ENCODE measurements at regions not wholly inside any gene's neighbourhood (a gene's known extent, or its start where the extent isn't known, plus 50 kb on each side); places are given as distances from the start of the nearest gene placed in this dataset.
A peak's percentile ranks its signal among the peaks of the same experiment; 100 is the strongest.

- DNase-seq, result no peak
These were observed 668.2 kb downstream of the CDH11 start for GRCh38 chr16:64453646-64454045.

- no peak for DNase-seq
These were observed 669.4 kb downstream of the CDH11 start for GRCh38 chr16:64452446-64452845.

DNA sequence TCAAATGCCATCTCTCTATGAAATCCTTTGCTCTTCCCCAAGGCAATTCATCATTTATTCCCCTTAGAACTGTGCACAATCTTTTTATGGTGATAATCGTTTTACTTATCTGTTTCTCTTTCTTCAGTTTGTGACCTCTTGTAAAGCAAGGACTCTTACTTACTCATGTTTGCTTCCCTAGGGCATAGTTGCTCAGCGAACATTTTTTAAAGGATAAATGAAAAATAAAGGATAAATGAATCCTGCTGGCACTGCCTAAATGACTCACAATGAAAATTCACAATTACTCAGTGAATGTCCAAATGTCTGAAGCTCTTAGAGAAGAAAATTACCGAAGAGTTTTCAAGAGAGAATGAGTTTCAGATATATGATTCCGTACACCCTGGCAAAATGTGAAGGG, 671.7 kb downstream of the CDH11 start:
- DNase-seq, result no peak

- no peak for DNase-seq
These were observed 672.4 kb downstream of the CDH11 start for GRCh38 chr16:64449506-64449905.

GRCh38 chr16:64445649-64446048, 676.2 kb downstream of the CDH11 start:
- DNase-seq, result no peak

- no peak for DNase-seq
These were observed 676.6 kb downstream of the CDH11 start for GRCh38 chr16:64445245-64445644.

DNA sequence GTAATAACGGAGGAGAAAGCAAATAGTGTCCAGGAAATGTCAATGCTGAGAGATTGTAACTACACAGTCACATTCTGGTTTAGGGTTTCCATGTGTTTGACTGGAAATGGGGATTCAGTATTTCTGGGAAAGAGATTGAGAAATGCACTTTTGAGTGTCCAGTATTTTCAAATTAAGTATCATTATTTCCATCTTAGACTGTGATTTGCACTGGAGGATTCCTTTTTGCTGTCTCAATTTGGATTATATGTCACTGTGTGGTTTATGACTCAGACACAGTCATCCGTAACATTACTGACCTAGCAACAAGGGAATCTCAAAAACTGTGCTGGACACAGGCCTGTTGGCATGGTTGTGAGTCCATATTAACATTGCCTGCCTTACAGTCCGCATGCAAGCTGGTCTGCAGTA, 681.4 kb downstream of the CDH11 start:
- DNase-seq, result no peak

DNA sequence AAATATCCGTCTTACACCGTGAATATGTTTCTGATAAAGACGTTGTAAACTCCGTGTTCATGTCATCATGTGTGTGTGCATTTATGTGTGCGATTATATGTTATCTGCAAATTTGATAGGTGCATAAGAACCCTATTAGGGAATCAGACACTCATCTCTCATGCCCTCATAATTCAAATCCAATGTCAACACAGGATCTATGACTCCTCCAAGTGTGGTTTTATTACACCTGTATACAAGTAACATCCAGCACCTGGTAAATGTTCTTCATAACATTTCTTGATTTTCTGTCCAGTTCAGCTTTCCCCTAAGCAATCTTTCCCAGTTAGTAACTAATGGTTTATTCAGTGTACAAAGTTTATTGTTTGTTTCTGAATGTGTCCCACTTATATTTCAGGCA, 681.9 kb downstream of the CDH11 start:
- DNase-seq, result no peak

GRCh38 chr16:64437706-64438324, 684.0 kb downstream of the CDH11 start:
- DNase-seq, result peak; percentile 43

DNA sequence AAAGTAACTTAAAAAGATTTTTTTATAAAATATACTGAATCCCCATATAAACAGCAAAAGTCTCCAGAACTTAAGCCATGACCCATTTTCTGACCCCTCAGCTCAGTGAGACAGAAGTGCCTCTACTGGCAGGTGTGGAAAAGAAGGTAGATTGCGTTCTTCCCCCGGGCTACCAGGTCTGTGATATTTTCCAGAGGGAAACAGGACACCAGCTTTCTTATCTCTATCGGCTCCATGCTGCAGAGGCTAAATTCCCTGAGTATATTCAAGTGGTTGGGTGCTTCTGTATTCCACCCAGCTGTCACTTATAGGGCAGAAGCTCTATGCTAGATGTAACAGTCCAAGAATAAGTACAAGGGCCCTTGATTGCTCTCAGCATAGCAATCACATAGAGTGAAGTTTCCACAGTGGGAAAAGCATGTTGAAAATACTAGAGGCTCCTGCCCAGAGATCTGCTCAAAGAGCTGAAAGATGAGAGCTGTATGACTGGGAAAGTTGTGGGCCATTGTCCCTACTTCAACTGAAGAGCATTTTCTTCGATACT, 687.3 kb downstream of the CDH11 start:
- no peak for DNase-seq

DNA sequence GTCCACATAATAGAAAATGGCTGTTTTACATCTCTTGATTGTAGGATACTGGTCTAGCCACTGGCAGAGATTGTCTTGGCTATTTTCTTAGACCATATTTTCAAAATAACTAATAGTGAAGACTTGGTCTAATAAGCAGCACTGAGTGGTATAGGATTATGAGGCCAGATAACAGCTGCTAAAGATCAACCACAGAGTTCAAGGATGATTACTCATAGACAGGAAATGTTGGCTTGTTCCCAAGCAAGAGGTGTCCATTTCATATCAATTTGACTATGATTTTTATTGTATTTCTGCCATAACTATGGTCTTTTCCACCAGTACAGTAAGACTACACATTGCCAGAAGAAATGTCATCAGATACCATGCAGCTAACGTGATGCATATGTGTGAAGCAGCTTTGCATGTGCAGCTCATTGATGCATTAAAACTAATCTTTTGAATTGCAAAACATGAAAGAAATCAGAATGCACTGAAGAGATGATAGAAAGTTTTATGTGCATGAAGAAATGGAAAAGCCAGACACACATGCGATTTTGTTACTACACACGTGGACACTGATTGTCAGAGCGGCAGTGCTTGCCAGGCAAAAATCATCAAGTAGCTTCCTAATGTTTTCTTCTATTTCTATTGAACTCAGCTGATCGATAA, 693.3 kb downstream of the CDH11 start:
- DNase-seq, result no peak

DNA sequence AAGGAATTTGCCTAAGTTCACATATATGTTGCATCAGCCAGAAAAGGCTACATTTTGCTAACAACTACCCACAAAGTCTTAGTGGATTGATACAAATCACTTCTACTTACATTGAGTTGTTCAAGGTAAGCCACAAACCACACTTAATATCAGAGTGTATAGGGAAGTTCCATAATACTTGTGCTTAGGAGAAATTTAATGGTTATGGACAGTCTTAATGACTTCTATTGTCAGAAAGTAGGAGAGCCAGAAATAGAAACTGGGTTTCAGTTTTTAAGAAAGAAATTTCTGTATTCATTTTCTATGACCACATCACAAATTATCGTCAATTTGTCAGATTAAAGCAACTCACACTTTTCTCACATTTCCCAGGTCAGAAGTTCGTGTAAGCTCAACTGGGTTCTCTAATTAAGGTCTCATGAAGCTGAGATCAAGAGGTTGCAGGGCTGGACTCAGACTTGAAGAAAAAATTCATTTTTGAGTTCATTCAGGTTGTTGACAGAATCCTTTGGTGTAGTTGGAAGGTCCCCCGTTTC, 695.7 kb downstream of the CDH11 start:
- DNase-seq, result no peak

DNA sequence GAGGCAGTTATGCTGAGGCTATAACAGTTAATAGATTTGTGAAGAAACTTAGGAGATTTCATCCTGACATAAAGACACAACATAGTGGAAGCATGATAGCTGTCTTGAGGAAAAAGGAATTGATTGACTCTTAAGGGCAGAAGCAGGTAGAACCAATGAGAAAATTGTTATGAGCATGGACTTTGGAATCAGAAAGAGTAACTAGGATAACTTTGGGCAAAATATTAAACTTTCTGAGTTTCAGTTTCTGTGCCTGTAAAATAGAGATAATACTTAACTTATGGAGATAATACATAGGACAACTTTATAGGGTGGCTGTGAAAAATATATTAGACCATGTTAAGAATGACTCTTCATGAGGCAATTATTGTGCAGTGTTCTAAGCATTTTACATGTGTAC, 696.5 kb downstream of the CDH11 start:
- DNase-seq, result no peak

DNA sequence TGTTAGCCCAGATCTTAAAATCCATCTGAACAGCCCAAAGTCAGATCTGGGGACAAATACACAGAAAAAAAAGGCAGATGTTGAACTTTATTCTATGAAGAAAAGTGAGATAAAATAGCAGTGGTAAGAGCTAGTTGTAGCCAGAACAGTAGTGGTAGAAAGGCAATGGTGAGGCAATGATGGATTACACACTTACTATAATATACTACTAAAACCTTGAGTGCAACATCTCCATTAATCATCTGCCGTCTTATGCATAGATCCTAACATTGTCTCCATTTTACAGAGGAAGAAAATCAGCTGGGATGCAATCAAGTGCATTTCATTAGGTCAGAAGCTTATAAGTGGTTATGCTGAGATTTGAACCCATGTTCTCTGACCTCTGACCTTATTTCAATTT, 699.6 kb downstream of the CDH11 start:
- no peak for DNase-seq

- no peak for DNase-seq
These were observed 700.3 kb downstream of the CDH11 start for GRCh38 chr16:64421515-64421914.

DNA sequence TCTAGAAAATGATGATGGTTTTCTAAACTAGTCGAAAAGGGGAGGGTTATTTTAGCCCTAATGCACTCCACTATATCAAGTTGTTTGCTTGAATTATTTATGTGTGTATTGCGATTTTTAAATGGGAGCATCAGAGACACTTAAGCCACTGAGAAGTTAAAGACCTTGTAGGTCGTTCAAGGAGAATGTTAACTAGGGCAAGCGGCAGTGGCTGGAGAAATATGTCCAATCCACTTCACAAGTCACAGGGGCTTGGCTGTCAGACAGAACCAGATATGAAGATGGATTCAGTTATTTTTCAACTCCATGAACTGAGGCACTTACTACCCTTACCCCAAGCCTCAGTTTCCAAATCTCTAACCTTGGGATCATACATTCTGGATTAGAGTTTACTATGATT, 702.0 kb downstream of the CDH11 start:
- DNase-seq, result no peak

DNA sequence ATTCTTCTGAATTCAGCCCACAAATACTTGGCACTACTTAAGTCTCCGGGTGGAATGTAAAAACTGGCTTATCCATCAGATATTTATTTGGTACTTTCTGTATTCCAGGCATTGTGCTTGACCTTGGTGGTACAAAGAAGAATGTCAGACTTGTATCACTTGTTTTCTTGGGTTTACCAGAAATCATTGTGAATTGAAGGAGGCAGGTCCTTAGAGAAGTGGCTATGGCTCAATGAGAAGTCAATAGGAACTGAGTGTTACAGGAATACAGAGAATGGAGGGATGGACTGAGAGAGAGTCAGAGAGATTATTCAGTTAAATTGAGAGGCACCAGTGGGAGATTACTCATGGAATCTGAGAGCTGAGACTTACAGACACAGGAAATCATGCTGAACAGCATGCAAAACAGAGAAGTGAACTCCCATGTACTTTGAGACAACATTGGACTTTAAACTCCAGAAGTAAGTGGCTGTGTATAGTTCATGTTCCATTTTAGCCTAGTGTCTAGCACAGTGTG, 704.1 kb downstream of the CDH11 start:
- DNase-seq, result no peak

GRCh38 chr16:64416216-64417005, 705.5 kb downstream of the CDH11 start:
- DNase-seq, result no peak

DNA sequence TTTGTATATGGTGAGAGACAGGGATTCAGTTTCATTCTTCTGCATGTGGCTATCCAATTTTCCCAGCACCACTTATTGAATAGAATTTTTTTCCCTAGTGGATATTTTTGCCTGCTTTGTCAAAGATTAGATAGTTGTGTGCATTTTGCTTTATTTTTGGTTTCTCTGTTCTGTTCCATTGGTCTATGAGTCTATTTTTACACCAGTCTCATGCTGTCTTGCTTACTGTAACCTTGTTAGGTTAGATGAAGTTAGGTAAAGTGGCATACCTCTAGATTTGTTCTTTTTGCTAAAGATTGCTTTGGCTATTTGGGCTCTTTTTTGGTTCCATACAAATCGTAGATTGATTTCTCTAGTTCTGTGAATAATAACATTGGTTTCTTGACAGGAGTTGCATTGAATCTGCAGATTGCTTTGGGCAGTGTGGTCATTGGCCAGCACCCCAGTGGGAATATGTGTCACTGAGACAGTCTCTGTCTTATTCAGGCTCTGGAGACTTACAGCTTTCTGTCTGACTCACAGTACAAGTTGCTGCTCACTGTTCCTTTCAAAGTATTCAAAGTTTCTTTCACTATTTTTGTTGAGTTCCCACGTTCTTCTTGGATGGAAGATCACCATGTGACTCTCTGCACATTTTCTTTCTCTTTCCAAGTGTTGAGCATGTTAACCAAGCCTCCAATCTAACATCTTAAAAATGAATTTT, 709.1 kb downstream of the CDH11 start:
- DNase-seq, result no peak

DNA sequence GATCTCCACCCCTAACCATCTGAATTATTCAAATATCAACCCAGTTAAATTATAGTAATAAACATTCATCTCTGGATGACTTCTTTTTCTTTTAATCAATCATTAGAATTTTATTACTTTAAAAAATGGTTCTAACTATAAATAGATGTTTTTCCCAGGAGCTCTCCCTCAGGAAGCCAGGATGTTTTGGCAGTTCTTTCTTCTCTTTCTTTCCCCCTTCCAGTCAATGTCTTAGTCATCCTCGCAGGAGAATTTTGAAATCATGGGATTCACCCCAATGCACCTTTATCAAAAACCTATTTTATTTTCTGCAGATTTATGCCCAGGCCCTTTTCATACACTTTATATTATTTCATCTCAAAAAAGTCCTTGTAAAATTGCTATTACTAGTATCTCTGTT, 711.6 kb downstream of the CDH11 start:
- DNase-seq, result no peak

DNA sequence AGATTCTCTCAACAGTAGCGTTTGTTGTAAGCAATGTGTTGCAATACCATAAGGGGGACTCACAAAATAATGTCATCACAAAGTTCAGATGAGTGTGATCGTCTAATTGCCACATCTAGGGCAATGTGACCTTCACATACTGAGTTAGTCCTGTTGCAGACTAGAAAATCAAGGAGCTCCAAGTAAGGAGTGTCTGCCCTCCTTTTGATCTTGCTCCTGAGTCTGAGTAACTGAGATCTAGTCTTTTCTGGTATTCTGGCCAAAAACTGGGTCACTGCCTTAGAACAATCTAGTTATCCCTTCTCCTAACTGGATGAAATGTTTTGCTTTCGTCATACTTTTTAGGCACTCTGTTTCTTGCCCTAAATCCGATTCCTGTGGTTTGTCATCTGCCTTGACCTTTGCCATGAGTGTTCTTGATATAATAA, 712.1 kb downstream of the CDH11 start:
- DNase-seq, result no peak

- DNase-seq, result no peak
These were observed 713.2 kb downstream of the CDH11 start for GRCh38 chr16:64408699-64409098.

DNA sequence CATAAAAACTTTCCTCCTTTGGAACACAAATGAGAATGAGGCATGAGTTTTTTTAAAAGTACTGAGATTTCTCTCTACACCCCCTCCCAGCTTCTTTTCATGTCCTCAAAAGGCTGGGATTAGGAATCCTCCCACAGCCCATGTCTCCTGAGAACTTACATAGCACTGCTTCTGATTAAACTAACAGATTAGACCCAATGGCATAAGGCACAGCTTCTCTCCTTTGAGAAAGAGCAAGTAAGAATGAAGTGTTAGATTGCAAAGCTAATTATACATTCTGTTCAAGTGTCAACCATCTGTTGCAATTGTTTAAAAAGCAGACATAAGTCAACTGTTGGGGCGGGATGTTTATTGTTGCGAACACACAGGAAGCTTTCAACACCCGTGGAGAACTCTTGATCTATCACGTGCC, 715.1 kb downstream of the CDH11 start:
- DNase-seq, result no peak

Measured in SHP77 treated with DMSO at 0.1 percent for 48 hours (cell line).